ENCODE measurements at regions not wholly inside any gene's neighbourhood (a gene's known extent, or its start where the extent isn't known, plus 50 kb on each side); places are given as distances from the start of the nearest gene placed in this dataset.
"Not testable (repeated sequence)": the region's sequence is repeated elsewhere in the genome, so short reads cannot be mapped to it uniquely, and the experiment has no call there.

GRCh38 chr1:104624538-104624937 is 874.8 kb downstream of the AMY1C start:
- no peak for TF ChIP-seq POLR2A (IDR thresholded peaks at IDR 0.05; ENCODE audit: low read depth, low read length)
- DNase-seq (ENCODE audit: insufficient read length, low spot score) (no peak), FAIRE-seq (no peak)

GRCh38 chr1:104629589-104629988 is 879.9 kb downstream of the AMY1C start:
- FAIRE-seq (no peak), DNase-seq (ENCODE audit: insufficient read length, low spot score) (no peak)
- no peak for TF ChIP-seq POLR2A (IDR thresholded peaks at IDR 0.05; ENCODE audit: low read depth, low read length)

- no peak for TF ChIP-seq POLR2A (IDR thresholded peaks at IDR 0.05; ENCODE audit: low read depth, low read length)
- no peak for DNase-seq (ENCODE audit: insufficient read length, low spot score)
- FAIRE-seq = no peak
Measured at GRCh38 chr1:104630567-104631149, 881.0 kb downstream of the AMY1C start.

- TF ChIP-seq POLR2A (IDR thresholded peaks at IDR 0.05; ENCODE audit: low read depth, low read length) = no peak
- peak; percentile 0 for DNase-seq (ENCODE audit: insufficient read length, low spot score)
- FAIRE-seq = peak; percentile 77
Measured at GRCh38 chr1:104636581-104636980, 886.9 kb downstream of the AMY1C start.

GRCh38 chr1:104646233-104646632 is 896.5 kb downstream of the AMY1C start:
- DNase-seq (ENCODE audit: insufficient read length, low spot score) (no peak), FAIRE-seq (no peak)
- no peak for TF ChIP-seq POLR2A (IDR thresholded peaks at IDR 0.05; ENCODE audit: low read depth, low read length)

- peak; percentile 1 for DNase-seq (ENCODE audit: insufficient read length, low spot score)
- FAIRE-seq = peak; percentile 90
- no peak for TF ChIP-seq POLR2A (IDR thresholded peaks at IDR 0.05; ENCODE audit: low read depth, low read length)
Measured at GRCh38 chr1:104648269-104648691, 898.6 kb downstream of the AMY1C start.

- not testable (repeated sequence) for FAIRE-seq; DNase-seq (ENCODE audit: insufficient read length, low spot score)
Measured at GRCh38 chr1:104664374-104664773, 914.7 kb downstream of the AMY1C start.

- no peak for DNase-seq (ENCODE audit: insufficient read length, low spot score)
- FAIRE-seq = peak; percentile 48
- TF ChIP-seq POLR2A (IDR thresholded peaks at IDR 0.05; ENCODE audit: low read depth, low read length) = no peak
Measured at GRCh38 chr1:104665300-104665699, 915.6 kb downstream of the AMY1C start.

GRCh38 chr1:104671684-104672353 is 922.1 kb downstream of the AMY1C start:
- FAIRE-seq (no peak), DNase-seq (ENCODE audit: insufficient read length, low spot score) (no peak)
- TF ChIP-seq POLR2A (IDR thresholded peaks at IDR 0.05; ENCODE audit: low read depth, low read length) = no peak

GRCh38 chr1:104699433-104699832 is 949.7 kb downstream of the AMY1C start:
- FAIRE-seq (no peak), DNase-seq (ENCODE audit: insufficient read length, low spot score) (no peak)
- no peak for TF ChIP-seq POLR2A (IDR thresholded peaks at IDR 0.05; ENCODE audit: low read depth, low read length)

GRCh38 chr1:104702731-104703130 is 953.0 kb downstream of the AMY1C start:
- no peak for TF ChIP-seq POLR2A (IDR thresholded peaks at IDR 0.05; ENCODE audit: low read depth, low read length)
- no peak for DNase-seq (ENCODE audit: insufficient read length, low spot score)
- FAIRE-seq = peak; percentile 90

GRCh38 chr1:104706631-104707147 is 957.0 kb downstream of the AMY1C start:
- no peak for TF ChIP-seq POLR2A (IDR thresholded peaks at IDR 0.05; ENCODE audit: low read depth, low read length)
- peak; percentile 94 for FAIRE-seq
- peak; percentile 2 for DNase-seq (ENCODE audit: insufficient read length, low spot score)

GRCh38 chr1:104718752-104719151 is 969.1 kb downstream of the AMY1C start:
- no peak for FAIRE-seq
- DNase-seq (ENCODE audit: insufficient read length, low spot score) = no peak
- TF ChIP-seq POLR2A (IDR thresholded peaks at IDR 0.05; ENCODE audit: low read depth, low read length) = no peak

GRCh38 chr1:104720741-104721140 is 971.0 kb downstream of the AMY1C start:
- FAIRE-seq = no peak
- no peak for TF ChIP-seq POLR2A (IDR thresholded peaks at IDR 0.05; ENCODE audit: low read depth, low read length)
- no peak for DNase-seq (ENCODE audit: insufficient read length, low spot score)

GRCh38 chr1:104726917-104727316 is 977.2 kb downstream of the AMY1C start:
- FAIRE-seq = no peak
- no peak for TF ChIP-seq POLR2A (IDR thresholded peaks at IDR 0.05; ENCODE audit: low read depth, low read length)
- DNase-seq (ENCODE audit: insufficient read length, low spot score) = no peak
